ENCODE measurements at regions not wholly inside any gene's neighbourhood (a gene's known extent, or its start where the extent isn't known, plus 50 kb on each side); places are given as distances from the start of the nearest gene placed in this dataset.

GRCh38 chrX:9253211-9253610 is 211.6 kb upstream of the TBL1X start:
- DNase-seq (ENCODE audit: low spot score) (no peak), ATAC-seq (ENCODE audit: low FRiP score) (no peak)
- TF ChIP-seq, protein P1, sequence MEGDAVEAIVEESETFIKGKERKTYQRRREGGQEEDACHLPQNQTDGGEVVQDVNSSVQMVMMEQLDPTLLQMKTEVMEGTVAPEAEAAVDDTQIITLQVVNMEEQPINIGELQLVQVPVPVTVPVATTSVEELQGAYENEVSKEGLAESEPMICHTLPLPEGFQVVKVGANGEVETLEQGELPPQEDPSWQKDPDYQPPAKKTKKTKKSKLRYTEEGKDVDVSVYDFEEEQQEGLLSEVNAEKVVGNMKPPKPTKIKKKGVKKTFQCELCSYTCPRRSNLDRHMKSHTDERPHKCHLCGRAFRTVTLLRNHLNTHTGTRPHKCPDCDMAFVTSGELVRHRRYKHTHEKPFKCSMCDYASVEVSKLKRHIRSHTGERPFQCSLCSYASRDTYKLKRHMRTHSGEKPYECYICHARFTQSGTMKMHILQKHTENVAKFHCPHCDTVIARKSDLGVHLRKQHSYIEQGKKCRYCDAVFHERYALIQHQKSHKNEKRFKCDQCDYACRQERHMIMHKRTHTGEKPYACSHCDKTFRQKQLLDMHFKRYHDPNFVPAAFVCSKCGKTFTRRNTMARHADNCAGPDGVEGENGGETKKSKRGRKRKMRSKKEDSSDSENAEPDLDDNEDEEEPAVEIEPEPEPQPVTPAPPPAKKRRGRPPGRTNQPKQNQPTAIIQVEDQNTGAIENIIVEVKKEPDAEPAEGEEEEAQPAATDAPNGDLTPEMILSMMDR (IDR thresholded peaks at IDR 0.05) = no peak

DNA sequence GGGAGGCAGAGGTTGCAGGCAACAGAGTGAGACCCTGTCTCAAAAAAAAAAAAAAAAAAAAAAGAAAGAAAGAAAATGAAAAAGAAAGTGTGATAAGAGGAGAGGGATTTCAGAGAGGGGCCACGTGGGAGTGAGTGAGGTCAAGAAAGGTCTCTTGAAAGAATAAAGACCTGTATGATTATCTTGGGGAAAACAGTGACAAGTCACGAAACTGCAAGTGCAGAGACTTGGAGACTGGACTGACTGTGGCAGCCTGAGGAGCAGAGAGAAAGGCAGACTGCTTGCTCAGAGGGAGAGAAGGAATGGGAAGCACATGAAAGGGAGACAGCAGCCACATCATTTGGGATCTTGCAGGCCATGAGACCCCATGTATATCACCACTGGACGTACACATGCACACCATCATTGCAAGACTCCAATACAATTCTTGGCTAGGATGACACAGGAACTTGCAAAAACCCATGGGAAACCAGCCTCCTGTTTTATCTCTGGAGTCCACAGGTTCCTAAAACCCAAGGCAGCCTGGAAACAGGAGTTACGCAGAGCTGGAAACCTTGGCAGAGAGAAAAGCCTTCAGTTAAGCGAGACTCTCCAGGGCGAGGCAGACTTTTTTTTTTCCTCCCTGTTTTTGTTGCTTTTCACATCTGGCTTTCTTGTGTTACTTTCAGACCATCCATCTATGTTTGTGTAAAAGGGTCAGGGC is 207.0 kb upstream of the TBL1X start:
- TF ChIP-seq, protein P1 (IDR thresholded peaks at IDR 0.05) = no peak
- DNase-seq (ENCODE audit: low spot score) = no peak
- no peak for ATAC-seq (ENCODE audit: low FRiP score)

DNA sequence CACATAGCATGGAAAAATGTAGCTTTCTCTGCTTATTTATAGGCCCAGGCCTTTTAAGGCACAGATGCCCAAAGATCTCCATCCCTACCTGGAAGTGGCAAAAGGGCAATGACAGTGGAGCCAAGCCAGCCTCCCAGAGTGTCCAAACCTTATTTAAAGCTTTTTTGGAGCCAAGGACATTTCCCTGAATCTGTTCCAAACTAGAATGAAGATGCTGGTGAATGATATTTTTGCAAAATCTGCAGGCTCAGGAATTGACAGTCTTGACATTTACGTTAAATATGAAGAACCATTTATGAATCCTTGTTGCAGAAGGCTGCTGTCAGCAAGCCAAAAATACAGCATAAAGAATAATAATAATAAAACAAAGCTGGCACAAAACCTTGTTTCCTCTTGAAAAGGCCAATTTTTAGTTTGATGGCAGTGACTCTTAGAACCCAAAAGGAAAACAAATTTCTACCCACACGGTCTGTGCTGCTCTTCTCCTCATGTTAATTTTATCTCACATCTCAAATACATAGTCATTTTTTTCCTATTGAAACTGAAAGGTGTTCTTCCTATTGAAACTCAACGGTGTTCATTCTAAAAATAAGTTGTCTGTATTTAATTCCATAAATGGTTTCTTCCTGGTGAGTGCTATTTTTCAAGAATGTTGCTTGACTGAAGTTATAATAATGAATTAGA is 206.3 kb upstream of the TBL1X start:
- TF ChIP-seq, protein P1 (IDR thresholded peaks at IDR 0.05) = no peak
- DNase-seq (ENCODE audit: low spot score) (no peak), ATAC-seq (ENCODE audit: low FRiP score) (no peak)

- DNase-seq (ENCODE audit: low spot score) (no peak), ATAC-seq (ENCODE audit: low FRiP score) (no peak)
- TF ChIP-seq, protein P1 (IDR thresholded peaks at IDR 0.05) = no peak
Measured at GRCh38 chrX:9260603-9261002, 204.3 kb upstream of the TBL1X start.

DNA sequence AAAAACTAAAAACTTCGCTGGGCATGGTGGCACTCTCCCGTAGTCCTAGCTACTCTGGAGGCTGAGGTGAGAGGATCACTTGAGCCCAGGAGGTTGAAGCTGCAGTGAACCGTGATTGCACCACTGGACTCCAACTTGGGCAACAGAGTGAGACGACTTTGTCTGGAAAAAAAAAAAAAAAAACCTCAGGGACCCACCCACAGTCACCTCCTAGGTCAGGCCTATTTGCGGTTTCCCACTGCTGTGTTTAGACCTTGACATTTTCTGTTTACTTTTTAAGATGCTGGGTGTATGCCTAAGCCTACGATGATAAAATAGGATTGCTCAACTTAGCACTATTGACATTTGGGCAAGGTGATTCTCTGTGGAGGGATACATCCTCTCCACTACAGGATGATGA is 197.4 kb upstream of the TBL1X start:
- TF ChIP-seq, protein P1 (IDR thresholded peaks at IDR 0.05) = no peak
- DNase-seq (ENCODE audit: low spot score) = no peak
- no peak for ATAC-seq (ENCODE audit: low FRiP score)

GRCh38 chrX:9269134-9269533 is 195.7 kb upstream of the TBL1X start:
- no peak for ATAC-seq (ENCODE audit: low FRiP score)

More at GRCh38 chrX:9269134-9269533, 195.7 kb upstream of the TBL1X start:
- DNase-seq (ENCODE audit: low spot score) = no peak
- TF ChIP-seq, protein P1 (IDR thresholded peaks at IDR 0.05) = no peak
